ENCODE measurements at regions not wholly inside any gene's neighbourhood (a gene's known extent, or its start where the extent isn't known, plus 50 kb on each side); places are given as distances from the start of the nearest gene placed in this dataset.

GRCh38 chr3:72618739-72619138, 229.5 kb downstream of the SHQ1 start:
- no peak for TF ChIP-seq EP300 (IDR thresholded peaks at IDR 0.05)
- no peak for TF ChIP-seq RFX5 (IDR thresholded peaks at IDR 0.05)
- TF ChIP-seq POLR2A (IDR thresholded peaks at IDR 0.05; ENCODE audit: low read length), result no peak
- no peak for TF ChIP-seq MAFK (IDR thresholded peaks at IDR 0.05; ENCODE audit: partially characterized antibody)
- TF ChIP-seq CTCF (IDR thresholded peaks at IDR 0.05), result no peak
- TF ChIP-seq CHD4 (IDR thresholded peaks at IDR 0.05; ENCODE audit: borderline replicate concordance), result no peak
- TF ChIP-seq CBX8 (IDR thresholded peaks at IDR 0.05), result no peak
- no peak for TF ChIP-seq ZSCAN20 (CRISPR knock-in tag; IDR thresholded peaks at IDR 0.05)
- TF ChIP-seq MYC (IDR thresholded peaks at IDR 0.05; ENCODE audit: borderline replicate concordance, low read length), result no peak
- no peak for TF ChIP-seq RAD21 (conservative IDR thresholded peaks at IDR 0.05 in 1 of 2, IDR thresholded peaks at IDR 0.05 in 1 of 2)
- TF ChIP-seq MAZ (IDR thresholded peaks at IDR 0.05; ENCODE audit: borderline replicate concordance, low read depth, low read length), result no peak
- TF ChIP-seq POLR2AphosphoS2 (conservative IDR thresholded peaks at IDR 0.05; ENCODE audit: low read length), result no peak
